ENCODE measurements at regions not wholly inside any gene's neighbourhood (a gene's known extent, or its start where the extent isn't known, plus 50 kb on each side); places are given as distances from the start of the nearest gene placed in this dataset.
"Not testable (repeated sequence)": the region's sequence is repeated elsewhere in the genome, so short reads cannot be mapped to it uniquely, and the experiment has no call there.

DNA sequence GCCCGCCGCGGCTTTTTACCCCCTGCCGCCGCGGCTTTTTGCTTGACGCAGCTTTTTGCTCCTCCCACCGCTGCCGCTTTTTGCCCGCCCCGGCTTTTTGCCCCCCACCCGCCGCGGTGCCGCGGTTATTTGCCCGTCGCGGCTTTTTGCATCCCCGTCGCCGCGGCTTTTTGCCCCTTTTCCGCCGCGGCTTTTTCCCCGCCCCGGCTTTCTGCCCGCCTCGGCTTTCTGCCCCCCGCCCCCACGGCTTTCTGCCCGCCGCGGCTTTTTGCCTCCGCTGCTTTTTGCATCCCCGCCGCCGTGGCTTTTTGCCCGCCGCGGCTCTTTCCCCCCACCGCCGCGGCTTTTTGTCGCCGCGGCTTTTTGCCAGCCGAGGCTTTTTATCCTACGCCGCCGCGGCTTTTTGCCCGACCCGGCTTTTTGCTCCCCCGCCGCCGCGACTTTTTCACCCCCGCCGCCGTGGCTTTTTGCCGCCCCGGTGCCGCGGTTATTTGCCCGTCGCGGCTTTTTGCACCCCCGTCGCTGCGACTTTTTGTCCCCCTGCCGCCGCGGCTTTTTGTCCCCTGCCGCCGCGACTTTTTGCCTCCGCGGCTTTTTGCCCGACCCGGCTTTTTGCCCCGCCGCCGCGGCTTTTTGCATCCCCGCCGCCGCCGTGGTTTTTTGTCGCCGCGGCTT is 105.5 kb upstream of the FAM72C start:
- TF ChIP-seq, protein P1, sequence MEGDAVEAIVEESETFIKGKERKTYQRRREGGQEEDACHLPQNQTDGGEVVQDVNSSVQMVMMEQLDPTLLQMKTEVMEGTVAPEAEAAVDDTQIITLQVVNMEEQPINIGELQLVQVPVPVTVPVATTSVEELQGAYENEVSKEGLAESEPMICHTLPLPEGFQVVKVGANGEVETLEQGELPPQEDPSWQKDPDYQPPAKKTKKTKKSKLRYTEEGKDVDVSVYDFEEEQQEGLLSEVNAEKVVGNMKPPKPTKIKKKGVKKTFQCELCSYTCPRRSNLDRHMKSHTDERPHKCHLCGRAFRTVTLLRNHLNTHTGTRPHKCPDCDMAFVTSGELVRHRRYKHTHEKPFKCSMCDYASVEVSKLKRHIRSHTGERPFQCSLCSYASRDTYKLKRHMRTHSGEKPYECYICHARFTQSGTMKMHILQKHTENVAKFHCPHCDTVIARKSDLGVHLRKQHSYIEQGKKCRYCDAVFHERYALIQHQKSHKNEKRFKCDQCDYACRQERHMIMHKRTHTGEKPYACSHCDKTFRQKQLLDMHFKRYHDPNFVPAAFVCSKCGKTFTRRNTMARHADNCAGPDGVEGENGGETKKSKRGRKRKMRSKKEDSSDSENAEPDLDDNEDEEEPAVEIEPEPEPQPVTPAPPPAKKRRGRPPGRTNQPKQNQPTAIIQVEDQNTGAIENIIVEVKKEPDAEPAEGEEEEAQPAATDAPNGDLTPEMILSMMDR (IDR thresholded peaks at IDR 0.05), result not testable (repeated sequence)
- TF ChIP-seq POLR2A (IDR thresholded peaks at IDR 0.05), result not testable (repeated sequence)
